Nephron (organoid): ENCODE measurements at regions not wholly inside any gene's neighbourhood (a gene's known extent, or its start where the extent isn't known, plus 50 kb on each side); places are given as distances from the start of the nearest gene placed in this dataset.
A peak's percentile ranks its signal among the peaks of the same experiment; 100 is the strongest.

Experiments
- H3K27ac Mint-ChIP-seq, 3 experiments: 2 replicates each; pipeline ENCODE4 v1.8.0; 2020; ENCODE audit warnings: mixed read lengths in 3 of 3, mild to moderate bottlenecking in 2 of 3, moderate library complexity in 1 of 3
- H3K27me3 Mint-ChIP-seq: 2 replicates; pipeline ENCODE4 v1.8.0; 2021; ENCODE audit warnings: low read depth, mild to moderate bottlenecking, moderate library complexity, mixed read lengths
- H3K36me3 Mint-ChIP-seq: 2 replicates; pipeline ENCODE4 v1.8.0; 2020; ENCODE audit warnings: low read depth, mixed read lengths
- H3K4me1 Mint-ChIP-seq: 2 replicates; pipeline ENCODE4 v1.8.0; 2020; ENCODE audit warnings: mixed read lengths
- H3K4me3 Mint-ChIP-seq, 3 experiments: 2 replicates each; pipeline ENCODE4 v1.8.0; 2020; ENCODE audit warnings: mild to moderate bottlenecking in 3 of 3, mixed read lengths in 3 of 3, moderate library complexity in 2 of 3
- H3K9me3 Mint-ChIP-seq: 2 replicates; pipeline ENCODE4 v1.8.0; 2020; ENCODE audit warnings: mixed read lengths
- TF ChIP-seq, protein P1 (sequence below), 3 experiments: fragments of 200-600 bp; sonication (generic); IDR thresholded peaks; one replicate each; pipeline ENCODE4 v1.5.0; 2021; ENCODE audit warnings: antibody characterized with exemption in 3 of 3; ENCODE audit not compliant: unreplicated experiment in 3 of 3

DNA sequence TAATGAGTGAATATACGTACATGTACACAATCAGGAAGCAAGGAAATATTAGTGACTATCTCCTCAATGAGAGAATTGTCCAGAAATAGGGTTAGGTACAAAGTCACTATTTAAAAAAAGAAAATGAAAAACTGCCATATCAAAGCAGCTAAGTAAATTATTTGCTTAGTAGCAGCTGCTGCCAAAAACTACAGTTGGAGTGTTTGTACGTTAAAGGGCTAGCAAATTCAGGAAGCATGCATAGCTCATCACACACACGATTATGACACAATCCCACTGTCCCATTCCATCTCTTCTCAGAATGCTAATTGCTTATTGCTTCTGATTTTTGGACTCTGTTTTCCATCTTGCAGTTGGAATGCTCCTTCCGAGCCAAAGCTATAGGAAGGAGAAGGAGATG is 2012.5 kb upstream of the LRRTM1 start:
- Mint-ChIP-seq H3K27me3 (no peaks in the 10 kb centered on the region), H3K4me3 (no peak overlapping the region), H3K4me1 (peaks cover 7% of the 10 kb centered on the region), H3K36me3 (no peaks in the 10 kb centered on the region), H3K27ac (peak overlapping the region in 2 of 3 experiments; percentile 20 to 36), H3K9me3 (no peaks in the 10 kb centered on the region)
- TF ChIP-seq, protein P1, sequence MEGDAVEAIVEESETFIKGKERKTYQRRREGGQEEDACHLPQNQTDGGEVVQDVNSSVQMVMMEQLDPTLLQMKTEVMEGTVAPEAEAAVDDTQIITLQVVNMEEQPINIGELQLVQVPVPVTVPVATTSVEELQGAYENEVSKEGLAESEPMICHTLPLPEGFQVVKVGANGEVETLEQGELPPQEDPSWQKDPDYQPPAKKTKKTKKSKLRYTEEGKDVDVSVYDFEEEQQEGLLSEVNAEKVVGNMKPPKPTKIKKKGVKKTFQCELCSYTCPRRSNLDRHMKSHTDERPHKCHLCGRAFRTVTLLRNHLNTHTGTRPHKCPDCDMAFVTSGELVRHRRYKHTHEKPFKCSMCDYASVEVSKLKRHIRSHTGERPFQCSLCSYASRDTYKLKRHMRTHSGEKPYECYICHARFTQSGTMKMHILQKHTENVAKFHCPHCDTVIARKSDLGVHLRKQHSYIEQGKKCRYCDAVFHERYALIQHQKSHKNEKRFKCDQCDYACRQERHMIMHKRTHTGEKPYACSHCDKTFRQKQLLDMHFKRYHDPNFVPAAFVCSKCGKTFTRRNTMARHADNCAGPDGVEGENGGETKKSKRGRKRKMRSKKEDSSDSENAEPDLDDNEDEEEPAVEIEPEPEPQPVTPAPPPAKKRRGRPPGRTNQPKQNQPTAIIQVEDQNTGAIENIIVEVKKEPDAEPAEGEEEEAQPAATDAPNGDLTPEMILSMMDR (IDR thresholded peaks at IDR 0.05; ENCODE audit: unreplicated experiment in 3 of 3) = no peak

DNA sequence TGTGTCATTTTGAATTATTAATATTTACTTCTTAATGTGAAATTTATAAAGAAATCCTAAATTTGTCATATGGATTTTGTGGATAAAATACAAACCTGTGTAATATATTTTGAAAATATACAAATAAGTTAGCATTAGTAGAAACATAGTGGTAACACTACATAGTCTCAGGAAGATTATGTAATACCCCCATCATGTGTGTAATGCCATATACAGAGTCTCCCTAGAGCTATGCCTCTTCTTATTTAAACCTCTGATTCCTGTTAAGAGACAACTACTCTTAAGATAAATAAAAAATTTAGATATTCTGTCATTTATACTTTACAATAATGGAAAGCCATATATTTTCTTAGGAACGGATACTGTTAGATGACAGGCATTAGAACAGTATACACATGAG is 2012.0 kb upstream of the LRRTM1 start:
- peak overlapping the region in 1 of 3 experiments; percentile 20 for H3K27ac Mint-ChIP-seq
- no peaks in the 10 kb centered on the region for H3K27me3 Mint-ChIP-seq
- no peaks in the 10 kb centered on the region for H3K36me3 Mint-ChIP-seq
- TF ChIP-seq, protein P1 (IDR thresholded peaks at IDR 0.05; ENCODE audit: unreplicated experiment in 3 of 3) = no peak
- peaks cover 7% of the 10 kb centered on the region for H3K4me1 Mint-ChIP-seq
- H3K9me3 Mint-ChIP-seq = no peaks in the 10 kb centered on the region
- H3K4me3 Mint-ChIP-seq = no peak overlapping the region

DNA sequence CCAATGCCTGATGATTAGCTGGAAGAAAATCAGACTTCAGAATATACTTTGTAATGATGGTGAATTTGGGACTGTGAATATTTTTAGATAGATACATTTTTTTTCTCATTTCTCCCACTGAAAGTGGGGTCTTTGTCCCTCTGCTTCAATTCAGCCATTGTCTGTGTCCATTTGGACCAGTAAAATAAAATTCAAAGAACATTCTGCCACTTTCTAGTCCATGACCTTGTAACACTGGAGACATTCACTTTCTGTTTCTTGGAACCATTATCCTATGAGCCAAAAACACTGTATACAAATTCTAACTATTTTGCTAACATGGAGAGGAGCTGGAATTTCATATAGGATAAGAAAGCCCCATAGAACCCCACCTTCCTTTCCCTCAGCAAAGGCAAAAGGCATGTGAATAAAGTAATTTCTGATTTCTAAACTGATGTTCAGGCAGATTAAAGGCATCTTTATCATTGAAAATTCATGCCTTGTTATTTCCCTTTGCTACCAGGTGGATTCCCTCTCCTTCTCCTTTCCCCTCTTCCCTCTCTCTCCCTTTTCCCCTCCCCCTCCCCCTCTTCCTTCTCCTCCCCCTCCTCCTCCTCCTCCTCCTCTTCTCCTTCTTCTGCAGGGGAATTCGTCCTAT is 2010.4 kb upstream of the LRRTM1 start:
- Mint-ChIP-seq H3K9me3 (no peaks in the 10 kb centered on the region), H3K4me1 (no peaks in the 10 kb centered on the region), H3K27ac (no peak overlapping the region), H3K36me3 (no peaks in the 10 kb centered on the region), H3K27me3 (no peaks in the 10 kb centered on the region), H3K4me3 (no peak overlapping the region)
- TF ChIP-seq, protein P1 (IDR thresholded peaks at IDR 0.05; ENCODE audit: unreplicated experiment in 3 of 3) = no peak

DNA sequence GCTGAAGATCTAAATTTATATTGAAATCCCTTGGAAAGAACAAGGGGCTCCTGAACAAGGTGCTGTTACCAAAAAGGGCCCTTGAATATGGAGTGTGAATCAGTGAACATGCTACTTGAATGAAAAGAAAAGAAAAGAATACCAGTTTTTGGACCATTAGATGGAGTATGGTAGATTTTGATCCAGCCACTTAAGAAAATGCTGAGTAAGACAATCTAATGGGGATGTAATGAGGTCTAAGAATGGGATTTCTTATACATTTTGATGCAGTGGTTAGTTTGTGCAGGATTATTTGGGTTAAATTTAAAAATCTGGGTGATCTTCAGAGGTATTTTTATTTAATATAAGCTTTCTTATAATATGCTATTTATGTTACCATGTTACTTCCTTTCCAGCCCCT is 2003.0 kb upstream of the LRRTM1 start:
- no peak overlapping the region for H3K4me3 Mint-ChIP-seq
- TF ChIP-seq, protein P1 (IDR thresholded peaks at IDR 0.05; ENCODE audit: unreplicated experiment in 3 of 3) = no peak
- H3K9me3 Mint-ChIP-seq = no peaks in the 10 kb centered on the region
- H3K27me3 Mint-ChIP-seq = no peaks in the 10 kb centered on the region
- no peaks in the 10 kb centered on the region for H3K4me1 Mint-ChIP-seq
- no peaks in the 10 kb centered on the region for H3K36me3 Mint-ChIP-seq
- no peak overlapping the region for H3K27ac Mint-ChIP-seq

DNA sequence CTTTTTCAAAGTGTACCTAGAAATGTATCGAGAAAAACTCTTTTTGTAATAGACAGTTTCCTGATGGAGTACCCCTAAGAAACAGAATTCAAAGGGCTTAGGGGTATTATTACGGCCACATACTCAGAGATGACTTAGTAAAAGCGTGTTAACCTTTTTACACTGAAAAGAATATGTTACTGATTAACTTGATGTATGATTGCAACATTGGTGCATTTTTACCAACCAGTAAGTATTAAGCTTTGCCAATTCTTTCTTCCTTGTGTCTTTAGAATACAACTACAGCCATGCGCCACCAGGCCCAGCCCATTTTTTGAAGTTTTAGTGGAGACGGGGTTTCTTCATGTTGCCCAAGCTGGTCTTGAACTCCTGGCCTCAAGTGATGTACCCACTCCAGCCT is 1997.0 kb upstream of the LRRTM1 start:
- H3K4me1 Mint-ChIP-seq = no peaks in the 10 kb centered on the region
- H3K9me3 Mint-ChIP-seq = peaks cover 5% of the 10 kb centered on the region
- no peaks in the 10 kb centered on the region for H3K27me3 Mint-ChIP-seq
- H3K27ac Mint-ChIP-seq = no peak overlapping the region
- no peaks in the 10 kb centered on the region for H3K36me3 Mint-ChIP-seq
- TF ChIP-seq, protein P1 (IDR thresholded peaks at IDR 0.05; ENCODE audit: unreplicated experiment in 3 of 3) = no peak
- no peak overlapping the region for H3K4me3 Mint-ChIP-seq

DNA sequence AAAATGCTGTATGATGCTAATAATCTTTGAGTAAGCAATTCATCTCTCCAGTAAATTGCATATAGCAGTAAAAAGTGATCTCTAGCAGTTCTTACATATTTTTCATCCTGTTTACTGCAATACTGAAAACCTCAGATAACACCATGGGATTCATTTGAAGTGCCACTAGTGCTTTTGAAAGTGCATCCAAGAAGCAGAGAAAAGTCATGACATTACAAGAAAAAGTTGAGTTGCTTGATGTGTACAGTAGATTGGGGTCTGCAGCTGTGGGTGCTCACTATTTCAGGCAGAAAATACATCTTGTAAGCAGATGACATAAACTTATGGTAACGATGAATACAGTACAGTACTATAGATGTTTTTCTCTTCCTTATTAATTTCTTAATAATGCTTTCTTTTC is 1984.9 kb upstream of the LRRTM1 start:
- TF ChIP-seq, protein P1 (IDR thresholded peaks at IDR 0.05; ENCODE audit: unreplicated experiment in 3 of 3) = no peak
- H3K4me3 Mint-ChIP-seq = no peak overlapping the region
- H3K27ac Mint-ChIP-seq = no peak overlapping the region

More for the DNA sequence above, 1984.9 kb upstream of the LRRTM1 start:
- no peaks in the 10 kb centered on the region for H3K27me3 Mint-ChIP-seq
- no peaks in the 10 kb centered on the region for H3K9me3 Mint-ChIP-seq
- H3K4me1 Mint-ChIP-seq = no peaks in the 10 kb centered on the region
- no peaks in the 10 kb centered on the region for H3K36me3 Mint-ChIP-seq
